Small intestine (tissue), 7 donors: ENCODE measurements at regions not wholly inside any gene's neighbourhood (a gene's known extent, or its start where the extent isn't known, plus 50 kb on each side); places are given as distances from the start of the nearest gene placed in this dataset.
A peak's percentile ranks its signal among the peaks of the same experiment; 100 is the strongest.

ENCODE experiments used
- DNase-seq, 2 donors: peaks; one replicate each; pipeline versions ENCODE4 v3.0.0 to v3.0.0-alpha.2; 2013
- FAIRE-seq: peaks from 2 replicates; lab custom pipeline; 2012; peaks lifted over from hg19 to GRCh38; lab: Jason Lieb, UNC
- H3K27ac ChIP-seq, 3 donors: one replicate each; pipeline ENCODE4 v1.5.1; 2013; ENCODE audit warnings: low read length in 2 of 3, mild to moderate bottlenecking in 2 of 3, control low read depth in 1 of 3, inconsistent platforms in 1 of 3, low read depth in 1 of 3, moderate library complexity in 1 of 3
- H3K27me3 ChIP-seq, 3 donors: one replicate each; pipeline ENCODE4 v1.6.1; 2013; ENCODE audit warnings: low read length in 3 of 3, inconsistent platforms in 1 of 3; ENCODE audit not compliant: control insufficient read depth in 3 of 3, insufficient read depth in 3 of 3
- H3K36me3 ChIP-seq, 3 donors: one replicate each; pipeline ENCODE4 v1.6.1; 2013; ENCODE audit warnings: low read length in 3 of 3, inconsistent platforms in 1 of 3, low read depth in 1 of 3, mild to moderate bottlenecking in 1 of 3, moderate library complexity in 1 of 3; ENCODE audit not compliant: control insufficient read depth in 3 of 3, insufficient read depth in 2 of 3
- H3K4me1 ChIP-seq, 3 donors: one replicate each; pipeline ENCODE4 v1.6.1; 2013; ENCODE audit warnings: low read length in 2 of 3, inconsistent platforms in 1 of 3, low read depth in 1 of 3, mild to moderate bottlenecking in 1 of 3, moderate library complexity in 1 of 3; ENCODE audit not compliant: control insufficient read depth in 3 of 3, insufficient read depth in 2 of 3
- H3K4me3 ChIP-seq, 3 donors: one replicate each; pipeline ENCODE4 v1.5.1; 2013; ENCODE audit warnings: low read length in 3 of 3, control low read depth in 1 of 3, inconsistent platforms in 1 of 3, low read depth in 1 of 3, mild to moderate bottlenecking in 1 of 3, moderate library complexity in 1 of 3
- H3K9me3 ChIP-seq, 2 donors: one replicate each; pipeline ENCODE4 v1.6.1; 2013; ENCODE audit warnings: low read depth in 1 of 2, low read length in 1 of 2; ENCODE audit not compliant: control insufficient read depth in 2 of 2, insufficient read depth in 1 of 2
- WGBS, 3 donors: extraction: QIAGEN DNeasy Blood & Tissue Kit; methylation state at CpG; one replicate each; pipeline ENCODE4 v1.1.7; 2013; 5-methylcytosine and 5-hydroxymethylcytosine counted together
- donor health status: healthy with polysubstance abuse.
- donor health status: control.
- donor health status: control.
- donor health status: Bipolar disorder and iron deficiency.
- donor health status: healthy.

DNA sequence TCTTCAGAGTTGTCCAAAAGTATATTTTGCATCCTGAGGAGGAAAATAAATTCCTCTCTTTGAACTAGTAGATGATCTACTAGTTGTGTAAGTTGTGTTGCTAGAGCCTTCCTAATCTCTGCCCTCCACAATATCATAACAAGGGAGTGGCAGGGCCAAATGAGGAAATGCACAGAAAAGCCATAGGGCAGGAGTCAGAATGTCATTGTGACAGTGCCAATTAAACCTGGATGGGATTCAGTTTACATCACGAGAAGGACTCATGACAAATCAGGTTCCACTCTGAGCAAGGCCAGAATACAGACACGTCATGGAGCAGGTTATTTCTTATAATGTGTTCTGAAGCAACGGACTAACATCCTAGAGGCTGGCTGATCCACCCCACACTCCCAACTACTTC lies 483.2 kb downstream of the CNTN6 start:
- no peaks in the 10 kb centered on the region for H3K36me3 ChIP-seq
- DNase-seq (peak in 1 of 2 donors; percentile 3), FAIRE-seq (no peak)

DNA sequence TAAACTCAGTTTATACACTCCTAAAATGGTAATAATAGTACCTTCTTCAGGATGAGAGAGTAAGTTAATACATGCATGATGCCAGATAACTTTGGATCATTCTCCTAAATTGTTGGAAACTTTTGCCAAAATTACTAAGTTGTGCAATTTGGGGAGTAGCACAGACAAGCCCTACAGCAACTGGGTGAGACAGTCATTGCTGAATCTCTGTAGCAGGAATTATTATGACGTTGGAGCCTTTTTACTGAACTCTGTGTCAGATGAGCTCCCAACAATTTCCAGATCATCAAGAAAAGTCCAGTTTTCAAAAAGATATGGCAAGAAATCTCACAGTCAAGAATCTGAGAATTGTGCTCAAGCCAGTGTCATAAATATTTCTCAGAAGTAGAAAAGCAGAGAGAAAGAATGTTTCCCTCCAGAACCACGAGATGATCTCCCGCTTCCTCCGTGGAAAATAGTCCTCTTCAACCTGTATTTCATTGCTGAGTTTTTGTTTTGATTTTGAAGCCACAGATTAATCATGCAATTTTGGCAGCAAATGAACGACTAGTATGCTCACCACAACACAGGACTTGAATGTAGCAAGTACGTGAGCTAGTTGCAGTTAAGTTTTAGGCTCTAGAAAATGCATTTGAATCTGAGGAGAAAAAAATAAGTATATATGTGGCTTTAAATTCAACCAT lies 485.4 kb downstream of the CNTN6 start:
- Histone ChIP-seq H3K36me3 (no peaks in the 10 kb centered on the region), H3K9me3 (peaks cover 5 to 6% of the 10 kb centered on the region in 2 donors), H3K4me1 (no peaks in the 10 kb centered on the region), H3K27ac (no peak overlapping the region), H3K4me3 (no peak overlapping the region), H3K27me3 (no peaks in the 10 kb centered on the region)
- WGBS, 3 donors, result 62 to 75% (median 62%) methylated on average over 6 of the region's 6 CpGs
- no peak for FAIRE-seq
- DNase-seq, result no peak

More for the DNA sequence above, 483.2 kb downstream of the CNTN6 start:
- 75 to 83% (median 80%) methylated on average over 3 of the region's 3 CpGs for WGBS, 3 donors
- no peaks in the 10 kb centered on the region for H3K4me1 ChIP-seq
- H3K9me3 ChIP-seq, result peaks cover 0 to 2% of the 10 kb centered on the region in 2 donors
- H3K4me3 ChIP-seq, result no peak overlapping the region
- H3K27me3 ChIP-seq, result no peaks in the 10 kb centered on the region
- H3K27ac ChIP-seq, result no peak overlapping the region

DNA sequence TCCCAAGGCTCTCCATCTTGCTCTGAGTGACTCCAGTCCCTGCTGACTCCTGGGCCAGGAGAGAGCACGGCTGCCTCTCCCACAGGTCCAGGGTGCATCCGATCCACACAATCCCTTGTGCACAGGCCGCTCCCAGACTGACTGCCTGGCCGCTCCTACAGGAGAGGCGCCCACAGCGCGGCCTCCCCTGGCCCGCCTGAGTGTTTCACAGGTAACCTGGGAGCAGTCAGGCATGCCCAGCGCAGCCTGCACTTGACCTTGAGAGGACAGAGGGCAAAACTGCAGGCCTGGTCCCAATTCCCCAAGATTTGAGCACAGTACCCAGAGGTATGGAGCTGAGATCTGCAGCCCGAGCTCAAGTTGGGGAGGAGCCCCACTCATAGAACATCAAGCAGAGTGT lies 490.2 kb downstream of the CNTN6 start:
- DNase-seq (no peak), FAIRE-seq (no peak)
- Histone ChIP-seq H3K4me3 (no peak overlapping the region), H3K36me3 (no peaks in the 10 kb centered on the region), H3K4me1 (no peaks in the 10 kb centered on the region), H3K27me3 (no peaks in the 10 kb centered on the region), H3K27ac (no peak overlapping the region), H3K9me3 (peaks cover 6 to 13% of the 10 kb centered on the region in 2 donors)
- 85 to 92% (median 91%) methylated on average over 10 of the region's 10 CpGs for whole genome bisulfite sequencing, 3 donors

DNA sequence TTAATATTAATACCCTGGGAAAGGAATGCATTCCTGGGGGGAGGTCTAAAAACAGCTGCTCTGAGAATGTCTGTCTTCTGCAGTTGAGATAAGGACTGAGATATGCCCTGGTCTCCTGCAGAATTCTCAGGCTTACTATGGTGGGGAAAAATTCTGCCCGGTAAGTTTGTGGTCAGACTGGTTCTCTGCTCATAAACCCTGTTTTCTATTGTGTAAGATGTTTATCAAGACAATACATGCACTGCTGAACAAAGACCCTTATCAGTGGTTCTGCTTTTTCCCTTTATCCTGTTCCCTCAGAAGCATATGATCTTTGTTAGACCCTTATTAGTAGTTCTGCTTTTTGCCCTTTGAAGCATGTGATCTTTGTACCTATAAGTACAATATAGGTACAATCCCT lies 494.6 kb downstream of the CNTN6 start:
- DNase-seq (no peak), FAIRE-seq (no peak)
- no peaks in the 10 kb centered on the region for H3K36me3 ChIP-seq
- no peaks in the 10 kb centered on the region for H3K4me1 ChIP-seq
- H3K4me3 ChIP-seq, result no peak overlapping the region
- no peaks in the 10 kb centered on the region for H3K27me3 ChIP-seq
- 29 to 59% (median 37%) methylated on average over 1 of the region's 1 CpG for WGBS, 3 donors
- no peak overlapping the region for H3K27ac ChIP-seq
- peaks cover 6 to 13% of the 10 kb centered on the region in 2 donors for H3K9me3 ChIP-seq

DNA sequence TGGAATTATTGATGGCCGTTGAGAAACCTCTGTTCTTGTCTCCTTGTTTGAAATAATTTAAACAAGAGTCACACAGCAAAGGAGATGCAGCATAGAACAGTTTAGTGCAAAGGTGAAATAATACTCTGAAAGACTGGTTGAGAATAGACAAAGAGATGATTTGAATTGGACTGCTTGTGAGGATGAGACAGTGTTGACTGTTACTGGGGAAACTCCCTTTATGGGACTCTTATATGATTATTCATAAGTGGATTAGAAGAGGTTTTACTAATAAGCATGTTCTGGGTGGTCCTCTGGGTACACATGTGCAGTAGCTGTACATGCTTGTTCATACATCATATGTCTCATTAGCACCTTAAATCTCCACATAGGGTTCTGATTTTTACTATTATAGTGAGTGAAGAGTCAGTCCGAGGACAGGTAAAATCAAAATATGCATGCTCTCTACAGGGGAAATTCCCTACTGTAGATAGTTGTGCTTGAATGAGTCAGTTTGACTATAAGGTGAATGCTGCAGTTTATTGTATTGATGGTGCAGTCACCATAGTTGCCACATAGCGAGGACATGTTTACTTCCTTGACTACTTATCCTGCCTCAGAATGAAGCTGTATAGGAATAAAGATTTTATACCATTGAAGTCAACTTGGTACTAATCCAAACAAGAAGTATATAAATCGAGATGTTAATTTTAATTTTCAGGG lies 498.7 kb downstream of the CNTN6 start:
- H3K4me3 ChIP-seq, result no peak overlapping the region
- DNase-seq (no peak), FAIRE-seq (no peak)
- no peak overlapping the region for H3K27ac ChIP-seq
- 60 to 64% (median 63%) methylated on average over 4 of the region's 4 CpGs for WGBS, 3 donors
- H3K27me3 ChIP-seq, result no peaks in the 10 kb centered on the region
- no peaks in the 10 kb centered on the region for H3K9me3 ChIP-seq
- H3K36me3 ChIP-seq, result no peaks in the 10 kb centered on the region
- no peaks in the 10 kb centered on the region for H3K4me1 ChIP-seq

DNA sequence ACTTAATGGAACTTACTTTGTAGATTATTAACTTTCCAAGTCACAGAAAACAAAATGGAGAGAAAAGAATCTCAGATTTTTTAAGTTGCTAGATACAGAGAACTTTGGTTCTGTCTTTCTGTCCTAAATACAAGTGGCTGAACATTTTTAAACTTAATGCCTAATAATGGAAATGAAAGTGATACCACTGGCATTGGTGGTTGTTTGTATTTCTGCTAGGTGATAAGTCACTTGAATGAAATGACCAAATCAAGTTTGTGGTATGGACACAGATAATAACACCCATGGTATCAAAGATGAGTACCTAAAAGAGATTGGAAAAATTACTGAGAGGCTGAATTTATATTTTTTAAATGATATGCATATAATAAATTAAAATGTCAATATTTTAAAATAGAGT lies 502.1 kb downstream of the CNTN6 start:
- Histone ChIP-seq H3K4me1 (no peaks in the 10 kb centered on the region), H3K27me3 (no peaks in the 10 kb centered on the region), H3K27ac (no peak overlapping the region), H3K4me3 (no peak overlapping the region), H3K9me3 (no peaks in the 10 kb centered on the region), H3K36me3 (no peaks in the 10 kb centered on the region)
- no peak for DNase-seq
- FAIRE-seq, result no peak

DNA sequence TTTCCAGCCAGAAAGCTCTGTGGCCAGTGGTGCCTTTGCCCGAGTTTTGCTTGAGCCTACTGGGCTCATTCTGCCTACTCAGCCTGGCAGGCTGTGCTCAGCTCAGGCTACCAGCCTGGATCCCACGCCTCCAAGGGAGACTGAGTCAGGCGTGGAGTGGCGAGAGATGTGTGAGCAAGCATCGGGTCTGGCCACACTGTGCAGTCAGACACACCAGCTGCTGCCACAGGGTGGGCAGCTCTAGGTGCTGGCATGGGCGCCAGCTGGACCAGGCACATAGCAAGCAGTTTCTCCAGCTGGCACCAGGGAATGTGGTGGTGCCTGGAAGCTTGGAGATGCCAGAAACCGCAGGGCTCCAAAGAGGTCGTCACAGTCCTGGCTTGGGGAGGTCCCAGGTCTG lies 498.5 kb upstream of the CNTN4 start:
- Histone ChIP-seq H3K9me3 (peaks cover 3 to 9% of the 10 kb centered on the region in 2 donors), H3K4me3 (no peak overlapping the region), H3K27ac (no peak overlapping the region), H3K27me3 (no peaks in the 10 kb centered on the region), H3K36me3 (no peaks in the 10 kb centered on the region), H3K4me1 (no peaks in the 10 kb centered on the region)
- DNase-seq, result no peak
- 87 to 90% (median 90%) methylated on average over 8 of the region's 8 CpGs for WGBS, 3 donors
- no peak for FAIRE-seq

DNA sequence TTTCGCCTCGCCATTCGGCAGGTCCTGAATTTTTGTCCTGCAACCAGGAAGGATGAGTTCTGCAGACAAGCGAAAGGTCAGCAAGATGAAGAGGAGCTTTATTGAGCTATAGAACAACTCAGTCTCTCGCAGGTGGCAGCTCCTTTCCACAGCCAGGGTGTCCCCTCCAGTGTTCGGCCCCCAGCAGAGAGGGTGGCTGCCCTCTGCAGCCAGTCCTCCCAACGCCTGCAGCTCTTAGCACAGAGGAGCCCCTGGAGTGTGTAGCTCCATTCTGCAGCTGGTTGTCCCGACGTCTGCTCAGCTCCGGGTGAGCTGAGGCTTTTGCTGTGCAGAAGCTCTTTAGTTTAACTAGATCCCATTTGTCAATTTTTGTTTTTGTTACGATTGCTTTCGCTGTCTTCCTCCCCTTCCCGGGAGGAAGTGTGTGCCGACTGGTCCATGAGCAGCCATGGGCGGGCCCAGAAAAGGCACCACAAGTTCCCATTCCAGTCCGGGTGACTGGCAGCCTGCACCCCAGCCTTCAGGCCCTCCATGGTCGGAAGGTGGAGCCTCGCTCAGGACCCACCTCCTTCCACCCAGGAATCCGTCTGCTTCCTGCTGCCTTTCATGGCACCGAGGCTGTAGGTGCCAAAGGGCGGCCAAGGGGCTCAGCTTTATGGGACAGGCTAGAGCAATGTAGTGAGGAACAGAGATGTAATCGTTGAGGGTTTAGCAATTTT lies 497.8 kb upstream of the CNTN4 start:
- Histone ChIP-seq H3K9me3 (peaks cover 3 to 9% of the 10 kb centered on the region in 2 donors), H3K4me3 (no peak overlapping the region), H3K4me1 (no peaks in the 10 kb centered on the region), H3K27me3 (no peaks in the 10 kb centered on the region), H3K27ac (no peak overlapping the region), H3K36me3 (no peaks in the 10 kb centered on the region)
- 86 to 90% (median 88%) methylated on average over 22 of the region's 22 CpGs for WGBS, 3 donors
- FAIRE-seq, result no peak
- no peak for DNase-seq
